GM23338 (cell line): ENCODE measurements at regions not wholly inside any gene's neighbourhood (a gene's known extent, or its start where the extent isn't known, plus 50 kb on each side); places are given as distances from the start of the nearest gene placed in this dataset.

Experiments
- ATAC-seq: fragments of 200-7000 bp; cut with Tn5 transposase; 3 replicates; pipeline ENCODE4 v1.9.1; 2020
- DNase-seq: peaks from one replicate; pipeline ENCODE4 v3.0.0-alpha.2; 2015; ENCODE audit warnings: low spot score
- H2AFZ ChIP-seq: fragments of 200-600 bp; sonication (generic); 2 replicates; pipeline ENCODE4 v1.8.0; 2016; ENCODE audit warnings: antibody characterized with exemption, mild to moderate bottlenecking, moderate library complexity
- H3F3A ChIP-seq: fragments of 200-600 bp; sonication (generic); replicated peaks from 2 replicates; pipeline ENCODE4 v1.8.0; 2017; ENCODE audit warnings: antibody characterized with exemption, mixed run types, low read depth
- H3K27ac ChIP-seq: fragments of 200-600 bp; sonication (generic); 2 replicates; pipeline ENCODE4 v1.6.1; 2016; ENCODE audit warnings: low read depth
- H3K27me3 ChIP-seq: fragments of 200-600 bp; sonication (generic); 2 replicates; pipeline ENCODE4 v1.8.0; 2016; ENCODE audit warnings: mild to moderate bottlenecking, mixed run types, moderate library complexity; ENCODE audit not compliant: insufficient read depth
- H3K36me3 ChIP-seq: fragments of 200-600 bp; sonication (generic); 2 replicates; pipeline ENCODE4 v1.8.0; 2016; ENCODE audit warnings: mild to moderate bottlenecking; ENCODE audit not compliant: insufficient read depth
- H3K4me1 ChIP-seq: fragments of 200-600 bp; sonication (generic); 2 replicates; pipeline ENCODE4 v1.8.0; 2016; ENCODE audit warnings: mild to moderate bottlenecking, moderate library complexity; ENCODE audit not compliant: insufficient read depth
- H3K4me2 ChIP-seq: fragments of 200-600 bp; sonication (generic); 2 replicates; pipeline ENCODE4 v1.7.1; 2017; ENCODE audit warnings: mixed run types
- H3K4me3 ChIP-seq: fragments of 200-600 bp; sonication (generic); 2 replicates; pipeline ENCODE4 v1.6.1; 2016; ENCODE audit warnings: mixed run types
- H3K79me2 ChIP-seq: fragments of 200-600 bp; sonication (generic); replicated peaks from 2 replicates; pipeline ENCODE4 v1.8.0; 2017; ENCODE audit warnings: mild to moderate bottlenecking; ENCODE audit not compliant: insufficient read depth
- H3K9me2 ChIP-seq: fragments of 200-600 bp; sonication (generic); 2 replicates; pipeline ENCODE4 v1.8.0; 2017; ENCODE audit not compliant: insufficient read depth
- H4K20me1 ChIP-seq: fragments of 200-600 bp; sonication (generic); replicated peaks from 2 replicates; pipeline ENCODE4 v1.8.0; 2017; ENCODE audit warnings: mild to moderate bottlenecking; ENCODE audit not compliant: insufficient read depth
- H3K27ac Mint-ChIP-seq: 2 replicates; pipeline ENCODE4 v1.8.0; 2020; ENCODE audit warnings: inconsistent platforms, mild to moderate bottlenecking, moderate library complexity, mixed read lengths
- H3K27me3 Mint-ChIP-seq: 3 replicates; pipeline ENCODE4 v1.8.0; 2022; ENCODE audit warnings: low read depth, mild to moderate bottlenecking, moderate library complexity, mixed read lengths, inconsistent platforms; ENCODE audit not compliant: insufficient read depth, poor library complexity
- H3K36me3 Mint-ChIP-seq: 3 replicates; pipeline ENCODE4 v1.8.0; 2021; ENCODE audit warnings: low read depth, mild to moderate bottlenecking, inconsistent platforms, moderate library complexity, mixed read lengths
- H3K4me1 Mint-ChIP-seq: 3 replicates; pipeline ENCODE4 v1.8.0; 2020; ENCODE audit warnings: mild to moderate bottlenecking, inconsistent platforms, mixed read lengths
- H3K4me3 Mint-ChIP-seq: 3 replicates; pipeline ENCODE4 v1.8.0; 2021; ENCODE audit warnings: moderate library complexity, mild to moderate bottlenecking, inconsistent platforms, mixed read lengths
- H3K9me3 Mint-ChIP-seq: 3 replicates; pipeline ENCODE4 v1.8.0; 2020; ENCODE audit warnings: moderate library complexity, mild to moderate bottlenecking, inconsistent platforms, mixed read lengths
- CREB1 ChIP-seq: fragments of 250-450 bp; sonication (Bioruptor Pico); IDR thresholded peaks from 2 replicates; pipeline ENCODE4 v1.5.0; 2020; ENCODE audit warnings: low read depth, mild to moderate bottlenecking, moderate library complexity
- CTCF ChIP-seq, 2 experiments: fragments of 200-600 bp in 1 of 2; sonication (generic) in 1 of 2; conservative IDR thresholded peaks; 2 replicates each; pipeline versions ENCODE4 v1.5.1 to v1.6.1; 2016 to 2017; ENCODE audit warnings: antibody characterized with exemption in 2 of 2, low read depth in 2 of 2, mild to moderate bottlenecking in 2 of 2, moderate library complexity in 1 of 2
- ETS1 ChIP-seq: IDR thresholded peaks from 2 replicates; pipeline ENCODE4 v1.6.1; 2016; ENCODE audit warnings: antibody characterized with exemption
- EZH2 ChIP-seq: fragments of 200-600 bp; sonication (generic); IDR thresholded peaks from one replicate; pipeline ENCODE4 v1.8.0; 2017; ENCODE audit warnings: antibody characterized with exemption, mild to moderate bottlenecking, low read depth; ENCODE audit not compliant: unreplicated experiment
- EZH2phosphoT487 ChIP-seq: fragments of 200-600 bp; sonication (generic); IDR thresholded peaks from one replicate; pipeline ENCODE4 v1.8.1; 2018; ENCODE audit warnings: antibody characterized with exemption; ENCODE audit not compliant: unreplicated experiment
- JUNB ChIP-seq: IDR thresholded peaks from one replicate; pipeline ENCODE4 v1.6.1; 2016; ENCODE audit warnings: antibody characterized with exemption; ENCODE audit not compliant: unreplicated experiment
- POLR2AphosphoS5 ChIP-seq: IDR thresholded peaks from 2 replicates; pipeline ENCODE4 v1.6.1; 2016; ENCODE audit warnings: antibody characterized with exemption, low read depth
- STAT1 ChIP-seq: IDR thresholded peaks from one replicate; pipeline ENCODE4 v1.6.1; 2016; ENCODE audit warnings: antibody characterized with exemption; ENCODE audit not compliant: unreplicated experiment
- ZNF114 ChIP-seq: fragments of 250-450 bp; sonication (Bioruptor Pico); IDR thresholded peaks from 2 replicates; pipeline ENCODE4 v1.5.0; 2020; ENCODE audit warnings: mild to moderate bottlenecking, moderate library complexity
- ZNF331 ChIP-seq: fragments of 250-450 bp; sonication (Bioruptor Pico); IDR thresholded peaks from 2 replicates; pipeline ENCODE4 v1.5.0; 2020; ENCODE audit warnings: low read depth, mild to moderate bottlenecking, moderate library complexity
- ZNF462 ChIP-seq: fragments of 250-450 bp; sonication (Bioruptor Pico); IDR thresholded peaks from 2 replicates; pipeline ENCODE4 v1.5.0; 2020; ENCODE audit warnings: mild to moderate bottlenecking, moderate library complexity

DNA sequence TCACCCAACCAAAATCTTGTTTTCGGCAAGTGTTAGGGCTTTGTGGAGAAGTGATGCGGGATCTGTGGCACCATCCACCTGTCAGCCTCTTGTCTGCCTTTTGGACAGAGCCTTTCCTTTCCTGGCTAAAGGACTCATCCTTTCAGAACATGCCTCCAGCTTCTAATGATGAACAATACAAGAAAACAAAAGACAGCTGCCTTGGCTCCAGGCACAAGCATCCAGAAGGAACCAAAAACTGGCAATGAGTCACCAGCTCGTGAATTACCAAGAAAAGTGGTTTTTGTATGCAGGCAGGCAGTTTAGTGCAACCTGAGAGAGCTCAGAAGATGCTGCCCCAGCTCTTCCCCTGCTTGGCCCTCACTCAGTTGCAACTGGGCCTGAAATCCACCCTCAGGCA, 84.6 kb upstream of the NAMPT start:
- no peaks in the 10 kb centered on the region for H3K4me1 Mint-ChIP-seq
- no peaks in the 10 kb centered on the region for H3K27me3 Mint-ChIP-seq
- ATAC-seq = no peak
- H3K27ac ChIP-seq = no peak overlapping the region
- no peaks in the 10 kb centered on the region for H3K36me3 Mint-ChIP-seq
- H3K79me2 ChIP-seq = no peaks in the 10 kb centered on the region
- H3K27me3 ChIP-seq = no peaks in the 10 kb centered on the region
- no peak overlapping the region for H3K4me3 ChIP-seq
- H4K20me1 ChIP-seq = no peaks in the 10 kb centered on the region
- H3F3A ChIP-seq = no peaks in the 10 kb centered on the region
- H3K4me2 ChIP-seq = no peak overlapping the region
- H2AFZ ChIP-seq = no peak overlapping the region
- TF ChIP-seq POLR2AphosphoS5 = no peak
- no peak for TF ChIP-seq EZH2phosphoT487
- TF ChIP-seq ZNF331 = no peak
- TF ChIP-seq ZNF462 = no peak
- no peak for TF ChIP-seq CTCF (conservative IDR thresholded peaks at IDR 0.05; ENCODE audit: low read depth in 2 of 2)
- no peak for TF ChIP-seq CREB1 (CRISPR knock-in tag)
- TF ChIP-seq JUNB = no peak
- no peak for TF ChIP-seq ETS1
- TF ChIP-seq ZNF114 (CRISPR knock-in tag) = no peak
- TF ChIP-seq EZH2 = no peak
- no peak for TF ChIP-seq STAT1
- H3K4me3 Mint-ChIP-seq = no peak overlapping the region
- no peaks in the 10 kb centered on the region for H3K9me3 Mint-ChIP-seq
- H3K9me2 ChIP-seq = peaks cover 5% of the 10 kb centered on the region
- H3K36me3 ChIP-seq = no peaks in the 10 kb centered on the region
- no peak overlapping the region for H3K27ac Mint-ChIP-seq
- DNase-seq = no peak
- peaks cover 4% of the 10 kb centered on the region; the same call in 1 of the 2 replicates for H3K4me1 ChIP-seq
